Caco-2 (cell line): ENCODE measurements at regions not wholly inside any gene's neighbourhood (a gene's known extent, or its start where the extent isn't known, plus 50 kb on each side); places are given as distances from the start of the nearest gene placed in this dataset.

ENCODE experiments used
- BruUV-seq: library from RNA; stranded (reverse); fragments of 400-500 nt; replicated peaks from 2 replicates; lab custom pipeline; 2021; lab: Mats Ljungman, UMichigan
- CTCF ChIA-PET: fragments of 300-600 bp; sonication (Branson Sonifier 250); formaldehyde crosslinking; loops from one replicate; lab custom pipeline; 2022; ENCODE audit warnings: antibody characterized with exemption; lab: Charles Lee
- POLR2A ChIA-PET: fragments of 300-600 bp; sonication (Branson Sonifier 250); formaldehyde crosslinking; loops from one replicate; lab custom pipeline; 2022; ENCODE audit warnings: antibody characterized with exemption; lab: Charles Lee
- DNase-seq, 2 experiments: peaks; one replicate each; pipeline versions ENCODE4 v3.0.0 to v3.0.0-alpha.2; 2020 to 2022
- H3K27me3 ChIP-seq: replicated peaks from 2 replicates; pipeline ENCODE4 v1.6.0; 2011; ENCODE audit warnings: low read length; ENCODE audit not compliant: control insufficient read depth, insufficient read depth
- H3K36me3 ChIP-seq: 2 replicates; pipeline ENCODE4 v1.5.1; 2011; ENCODE audit warnings: low read length; ENCODE audit not compliant: control insufficient read depth, insufficient read depth
- H3K4me1 ChIP-seq: fragments of 250-450 bp; sonication (Bioruptor Pico); 2 replicates; pipeline ENCODE4 v1.5.1; 2020; ENCODE audit warnings: mild to moderate bottlenecking
- H3K4me3 ChIP-seq: 2 replicates; pipeline ENCODE4 v1.5.1; 2011; ENCODE audit warnings: low read depth, mild to moderate bottlenecking, control low read depth, low read length
- H3K9me3 ChIP-seq: fragments of 250-450 bp; sonication (Bioruptor Pico); 2 replicates; pipeline ENCODE4 v1.5.1; 2020; ENCODE audit warnings: mild to moderate bottlenecking, moderate library complexity
- H3K27ac Mint-ChIP-seq: one replicate; pipeline ENCODE4 v1.8.0; 2022; ENCODE audit warnings: mixed read lengths; ENCODE audit not compliant: unreplicated experiment
- H3K27me3 Mint-ChIP-seq: one replicate; pipeline ENCODE4 v1.8.0; 2022; ENCODE audit warnings: mixed read lengths; ENCODE audit not compliant: insufficient read depth, unreplicated experiment
- H3K36me3 Mint-ChIP-seq: one replicate; pipeline ENCODE4 v1.8.0; 2022; ENCODE audit warnings: mild to moderate bottlenecking, mixed read lengths; ENCODE audit not compliant: insufficient read depth, unreplicated experiment
- H3K4me1 Mint-ChIP-seq: one replicate; pipeline ENCODE4 v1.8.0; 2022; ENCODE audit warnings: low read depth, mixed read lengths; ENCODE audit not compliant: unreplicated experiment
- H3K4me3 Mint-ChIP-seq: one replicate; pipeline ENCODE4 v1.8.0; 2022; ENCODE audit warnings: mild to moderate bottlenecking, moderate library complexity, mixed read lengths; ENCODE audit not compliant: unreplicated experiment
- H3K9me3 Mint-ChIP-seq: one replicate; pipeline ENCODE4 v1.8.0; 2022; ENCODE audit warnings: mixed read lengths; ENCODE audit not compliant: unreplicated experiment
- intact Hi-C: fragments of 100-400 bp; cut with micrococcal nuclease; formaldehyde crosslinking; loops from one replicate; pipeline ENCODE4 v1.10.0; 2022; ENCODE audit not compliant: unreplicated experiment
- TF ChIP-seq, protein P1 (sequence below), 2 experiments: fragments of 200-600 bp in 1 of 2; IDR thresholded peaks; 1 replicate in 1 of 2; 2 replicates in 1 of 2; pipeline versions ENCODE4 v1.5.1 to v1.8.0; 2011 to 2022; ENCODE audit warnings: antibody characterized with exemption in 1 of 2, control low read depth in 1 of 2, inconsistent platforms in 1 of 2, low read depth in 1 of 2, low read length in 1 of 2, mild to moderate bottlenecking in 1 of 2, moderate library complexity in 1 of 2; ENCODE audit not compliant: insufficient read depth in 1 of 2, severe bottlenecking in 1 of 2, unreplicated experiment in 1 of 2

DNA sequence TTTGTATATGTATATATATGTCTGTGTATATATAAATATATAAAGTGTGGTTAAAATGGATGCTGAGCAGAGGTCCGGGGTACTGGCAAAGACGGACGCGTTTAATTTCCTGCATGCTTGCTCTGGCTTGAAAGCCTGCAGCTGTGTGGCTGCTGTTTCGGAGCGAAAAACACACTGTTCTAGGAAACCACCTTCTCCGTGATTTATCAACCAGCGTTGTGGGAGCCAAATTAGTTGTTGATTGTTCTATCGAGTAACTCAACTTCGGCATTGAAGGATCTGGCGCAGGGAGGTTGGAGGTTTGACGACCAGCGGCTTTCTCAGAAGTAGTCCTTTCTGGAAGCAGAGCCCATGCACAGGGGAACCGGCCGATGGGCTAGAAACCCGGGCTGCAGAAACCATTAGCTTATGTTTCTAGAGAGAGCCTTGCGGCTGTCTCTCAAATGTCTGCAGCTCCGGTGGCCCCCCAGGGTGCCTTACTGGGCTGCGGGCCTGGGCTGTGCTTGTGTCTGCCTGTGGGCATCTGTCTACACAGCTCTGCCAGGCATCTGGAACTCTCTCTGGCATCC, 81.8 kb downstream of the EDN3 start:
- Histone ChIP-seq H3K36me3 (no peaks in the 10 kb centered on the region), H3K4me1 (peaks cover 21% of the 10 kb centered on the region), H3K4me3 (no peak overlapping the region), H3K9me3 (no peaks in the 10 kb centered on the region), H3K27me3 (no peaks in the 10 kb centered on the region)
- no peak for DNase-seq
- Mint-ChIP-seq H3K36me3 (peaks cover 5% of the 10 kb centered on the region), H3K9me3 (no peaks in the 10 kb centered on the region), H3K27ac (no peak overlapping the region), H3K27me3 (peaks cover 2% of the 10 kb centered on the region), H3K4me1 (peaks cover 9% of the 10 kb centered on the region), H3K4me3 (no peak overlapping the region)
- intact Hi-C loops: no loop called here
- TF ChIP-seq, protein P1, sequence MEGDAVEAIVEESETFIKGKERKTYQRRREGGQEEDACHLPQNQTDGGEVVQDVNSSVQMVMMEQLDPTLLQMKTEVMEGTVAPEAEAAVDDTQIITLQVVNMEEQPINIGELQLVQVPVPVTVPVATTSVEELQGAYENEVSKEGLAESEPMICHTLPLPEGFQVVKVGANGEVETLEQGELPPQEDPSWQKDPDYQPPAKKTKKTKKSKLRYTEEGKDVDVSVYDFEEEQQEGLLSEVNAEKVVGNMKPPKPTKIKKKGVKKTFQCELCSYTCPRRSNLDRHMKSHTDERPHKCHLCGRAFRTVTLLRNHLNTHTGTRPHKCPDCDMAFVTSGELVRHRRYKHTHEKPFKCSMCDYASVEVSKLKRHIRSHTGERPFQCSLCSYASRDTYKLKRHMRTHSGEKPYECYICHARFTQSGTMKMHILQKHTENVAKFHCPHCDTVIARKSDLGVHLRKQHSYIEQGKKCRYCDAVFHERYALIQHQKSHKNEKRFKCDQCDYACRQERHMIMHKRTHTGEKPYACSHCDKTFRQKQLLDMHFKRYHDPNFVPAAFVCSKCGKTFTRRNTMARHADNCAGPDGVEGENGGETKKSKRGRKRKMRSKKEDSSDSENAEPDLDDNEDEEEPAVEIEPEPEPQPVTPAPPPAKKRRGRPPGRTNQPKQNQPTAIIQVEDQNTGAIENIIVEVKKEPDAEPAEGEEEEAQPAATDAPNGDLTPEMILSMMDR (IDR thresholded peaks at IDR 0.05; ENCODE audit: insufficient read depth in 1 of 2, low read depth in 1 of 2, low read length in 1 of 2, severe bottlenecking in 1 of 2, unreplicated experiment in 1 of 2): no peak
- BruUV-seq: no TSS peak
- ChIA-PET POLR2A (no interaction called here), CTCF (no interaction called here)

DNA sequence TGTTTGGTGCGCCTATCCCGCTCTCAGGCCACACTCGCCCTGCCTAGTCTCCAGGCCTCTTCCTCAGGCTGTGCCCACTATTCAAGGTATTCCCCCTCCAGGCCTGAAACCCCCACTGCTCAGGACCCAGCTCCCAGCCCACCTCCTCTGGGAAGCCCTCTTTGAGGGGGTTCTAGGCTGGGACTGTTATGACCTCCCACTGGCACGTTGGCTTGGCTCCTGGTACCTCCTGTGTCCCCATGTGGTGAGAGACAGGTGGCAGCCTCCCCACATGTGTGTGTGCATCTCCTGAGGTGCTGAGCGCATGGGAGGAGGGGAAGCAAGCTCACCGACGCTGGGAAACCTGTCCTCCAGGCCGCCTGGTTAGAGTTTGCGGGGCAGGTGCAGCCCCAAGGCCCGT, 82.5 kb downstream of the EDN3 start:
- CTCF ChIA-PET: interaction anchor here (1.1 kb wide), 1 partner anchor 142 kb away, joined by 3 read pairs; no protein-coding TSS in a partner anchor
- no peak for DNase-seq
- H3K9me3 ChIP-seq: no peaks in the 10 kb centered on the region
- TF ChIP-seq, protein P1 (IDR thresholded peaks at IDR 0.05; ENCODE audit: insufficient read depth in 1 of 2, low read depth in 1 of 2, low read length in 1 of 2, severe bottlenecking in 1 of 2, unreplicated experiment in 1 of 2): no peak
- H3K4me3 ChIP-seq: no peak overlapping the region
- peaks cover 21% of the 10 kb centered on the region for H3K4me1 ChIP-seq
- Mint-ChIP-seq H3K36me3 (peaks cover 5% of the 10 kb centered on the region), H3K4me3 (no peak overlapping the region), H3K4me1 (peaks cover 10% of the 10 kb centered on the region), H3K27ac (no peak overlapping the region), H3K27me3 (peaks cover 2% of the 10 kb centered on the region), H3K9me3 (no peaks in the 10 kb centered on the region)
- no TSS peak for BruUV-seq
- intact Hi-C loops: no loop called here
- POLR2A ChIA-PET: no interaction called here
- no peaks in the 10 kb centered on the region for H3K36me3 ChIP-seq
- H3K27me3 ChIP-seq: no peaks in the 10 kb centered on the region

DNA sequence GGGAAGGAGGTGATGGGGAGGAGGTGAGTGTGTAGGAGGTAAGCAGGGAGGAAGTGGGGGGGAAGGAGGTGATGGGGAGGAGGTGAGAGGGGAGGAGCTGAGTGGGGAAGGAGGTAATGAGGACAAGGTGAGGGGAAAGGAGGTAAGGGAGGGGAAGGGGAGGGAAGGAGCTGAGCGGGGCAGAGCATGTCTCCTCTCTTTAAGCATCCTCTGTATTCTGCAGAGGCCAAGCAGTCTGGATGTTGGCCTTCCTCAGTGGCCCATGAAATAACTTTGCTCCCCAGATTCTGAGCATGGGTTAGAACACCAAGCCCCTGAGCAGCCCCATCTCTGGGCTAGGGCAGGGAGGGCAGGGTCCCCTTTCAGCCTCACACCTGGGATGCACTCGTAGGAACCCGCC, 84.6 kb downstream of the EDN3 start:
- TF ChIP-seq, protein P1 (IDR thresholded peaks at IDR 0.05; ENCODE audit: insufficient read depth in 1 of 2, low read depth in 1 of 2, low read length in 1 of 2, severe bottlenecking in 1 of 2, unreplicated experiment in 1 of 2): no peak
- no peak for DNase-seq
- Histone ChIP-seq H3K9me3 (no peaks in the 10 kb centered on the region), H3K4me3 (no peak overlapping the region), H3K36me3 (no peaks in the 10 kb centered on the region), H3K27me3 (no peaks in the 10 kb centered on the region), H3K4me1 (peaks cover 21% of the 10 kb centered on the region)
- H3K27me3 Mint-ChIP-seq: peaks cover 2% of the 10 kb centered on the region
- CTCF ChIA-PET: interaction anchor here (0.9 to 2.2 kb wide), 6 partner anchors 19 to 515 kb away, joined by 3 to 5 read pairs (median 4); no protein-coding TSS in a partner anchor
- H3K36me3 Mint-ChIP-seq: peaks cover 5% of the 10 kb centered on the region
- H3K27ac Mint-ChIP-seq: no peak overlapping the region
- intact Hi-C loops: no loop called here
- no peak overlapping the region for H3K4me3 Mint-ChIP-seq
- no TSS peak for BruUV-seq
- POLR2A ChIA-PET: interaction anchor here (0.5 kb wide), 1 partner anchor 163 kb away, joined by 3 read pairs; no protein-coding TSS in a partner anchor
- no peaks in the 10 kb centered on the region for H3K9me3 Mint-ChIP-seq
- H3K4me1 Mint-ChIP-seq: peaks cover 10% of the 10 kb centered on the region
